HFFc6 (cell line): ENCODE measurements at regions not wholly inside any gene's neighbourhood (a gene's known extent, or its start where the extent isn't known, plus 50 kb on each side); places are given as distances from the start of the nearest gene placed in this dataset.
A peak's percentile ranks its signal among the peaks of the same experiment; 100 is the strongest.

Experiments
- DNase-seq: peaks from one replicate; pipeline ENCODE4 v3.0.0-alpha.2; 2018
- H3K27ac Mint-ChIP-seq: 2 replicates; pipeline ENCODE4 v1.8.0; 2020; ENCODE audit warnings: mild to moderate bottlenecking, mixed read lengths
- H3K27me3 Mint-ChIP-seq: 2 replicates; pipeline ENCODE4 v1.8.0; 2021; ENCODE audit warnings: mild to moderate bottlenecking, moderate library complexity, mixed read lengths; ENCODE audit not compliant: insufficient read depth
- H3K36me3 Mint-ChIP-seq: 2 replicates; pipeline ENCODE4 v1.8.0; 2021; ENCODE audit warnings: low read depth, mixed read lengths
- H3K4me1 Mint-ChIP-seq: 2 replicates; pipeline ENCODE4 v1.8.0; 2020; ENCODE audit warnings: low read depth, mixed read lengths
- H3K4me3 Mint-ChIP-seq: 2 replicates; pipeline ENCODE4 v1.8.0; 2020; ENCODE audit warnings: mild to moderate bottlenecking, moderate library complexity, mixed read lengths
- H3K9me3 Mint-ChIP-seq: 2 replicates; pipeline ENCODE4 v1.8.0; 2020; ENCODE audit warnings: mild to moderate bottlenecking, mixed read lengths
- TF ChIP-seq, protein P1 (sequence below): fragments of 200-600 bp; sonication (generic); IDR thresholded peaks from 2 replicates; pipeline ENCODE4 v1.5.0; 2021; ENCODE audit warnings: antibody characterized with exemption, mild to moderate bottlenecking

DNA sequence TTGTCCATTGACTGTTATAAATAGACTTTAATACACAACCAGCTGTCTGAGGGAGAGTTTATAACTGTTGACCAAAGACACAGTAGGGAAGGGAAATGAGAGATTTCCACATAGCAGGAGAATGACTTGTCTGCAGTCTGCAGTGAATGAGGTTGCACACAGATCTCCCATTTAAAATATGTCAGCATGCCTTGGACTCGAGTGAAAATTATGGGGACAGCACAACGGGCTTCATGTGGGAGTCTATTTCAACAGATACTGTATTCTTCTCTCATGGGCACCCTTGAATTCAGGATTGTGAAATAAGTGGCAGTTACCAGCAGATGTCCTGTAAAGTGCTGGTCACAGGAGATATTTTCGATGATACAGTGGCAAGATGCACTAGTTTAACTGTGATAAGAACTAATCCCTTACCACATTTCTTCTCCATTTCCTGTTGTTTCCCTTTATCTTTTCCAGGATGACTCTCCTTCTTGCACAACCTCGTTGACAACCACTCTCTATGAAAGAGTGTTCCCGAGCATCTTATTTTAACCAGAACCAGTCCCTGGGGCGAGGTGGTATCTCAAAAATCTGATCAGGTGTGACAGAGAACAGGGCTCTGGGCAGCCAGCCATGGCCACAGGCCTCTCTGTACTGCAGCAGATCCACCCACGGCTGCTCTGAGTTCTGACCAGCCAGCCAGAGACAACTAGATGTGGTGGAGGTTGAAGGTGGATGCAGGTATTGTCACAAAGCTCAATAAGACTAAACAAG lies 51.5 kb upstream of the MAP3K1 start:
- TF ChIP-seq, protein P1, sequence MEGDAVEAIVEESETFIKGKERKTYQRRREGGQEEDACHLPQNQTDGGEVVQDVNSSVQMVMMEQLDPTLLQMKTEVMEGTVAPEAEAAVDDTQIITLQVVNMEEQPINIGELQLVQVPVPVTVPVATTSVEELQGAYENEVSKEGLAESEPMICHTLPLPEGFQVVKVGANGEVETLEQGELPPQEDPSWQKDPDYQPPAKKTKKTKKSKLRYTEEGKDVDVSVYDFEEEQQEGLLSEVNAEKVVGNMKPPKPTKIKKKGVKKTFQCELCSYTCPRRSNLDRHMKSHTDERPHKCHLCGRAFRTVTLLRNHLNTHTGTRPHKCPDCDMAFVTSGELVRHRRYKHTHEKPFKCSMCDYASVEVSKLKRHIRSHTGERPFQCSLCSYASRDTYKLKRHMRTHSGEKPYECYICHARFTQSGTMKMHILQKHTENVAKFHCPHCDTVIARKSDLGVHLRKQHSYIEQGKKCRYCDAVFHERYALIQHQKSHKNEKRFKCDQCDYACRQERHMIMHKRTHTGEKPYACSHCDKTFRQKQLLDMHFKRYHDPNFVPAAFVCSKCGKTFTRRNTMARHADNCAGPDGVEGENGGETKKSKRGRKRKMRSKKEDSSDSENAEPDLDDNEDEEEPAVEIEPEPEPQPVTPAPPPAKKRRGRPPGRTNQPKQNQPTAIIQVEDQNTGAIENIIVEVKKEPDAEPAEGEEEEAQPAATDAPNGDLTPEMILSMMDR: no peak
- peak; percentile 13 for DNase-seq
- no peaks in the 10 kb centered on the region for H3K36me3 Mint-ChIP-seq
- H3K9me3 Mint-ChIP-seq: no peaks in the 10 kb centered on the region
- no peak overlapping the region for H3K27ac Mint-ChIP-seq
- H3K4me3 Mint-ChIP-seq: no peak overlapping the region
- peaks cover 8% of the 10 kb centered on the region; the same call in 1 of the 2 replicates for H3K4me1 Mint-ChIP-seq
- H3K27me3 Mint-ChIP-seq: peaks cover 20% of the 10 kb centered on the region

DNA sequence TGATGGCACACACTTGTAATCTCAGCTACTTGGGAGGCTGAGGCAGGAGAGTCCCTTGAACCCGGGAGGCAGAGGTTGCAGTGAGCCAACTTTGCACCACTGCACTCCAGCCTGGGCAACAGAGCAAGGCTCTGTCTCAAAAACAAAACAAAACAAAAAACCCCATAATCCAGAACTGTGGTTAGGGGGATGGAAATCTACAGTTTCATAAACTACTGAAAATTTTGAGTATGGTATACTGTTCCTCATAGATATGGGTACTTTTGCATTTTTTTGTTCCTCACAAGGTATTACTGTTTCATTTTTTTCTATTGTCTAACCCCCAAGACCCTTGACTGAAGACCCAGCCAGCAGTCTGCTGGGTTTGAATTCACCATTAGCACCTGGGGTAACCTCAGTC lies 52.2 kb upstream of the MAP3K1 start:
- Mint-ChIP-seq H3K27ac (no peak overlapping the region), H3K36me3 (no peaks in the 10 kb centered on the region), H3K27me3 (peaks cover 18% of the 10 kb centered on the region), H3K9me3 (no peaks in the 10 kb centered on the region), H3K4me3 (no peak overlapping the region), H3K4me1 (peaks cover 8% of the 10 kb centered on the region; the same call in 1 of the 2 replicates)
- no peak for DNase-seq
- TF ChIP-seq, protein P1: no peak

DNA sequence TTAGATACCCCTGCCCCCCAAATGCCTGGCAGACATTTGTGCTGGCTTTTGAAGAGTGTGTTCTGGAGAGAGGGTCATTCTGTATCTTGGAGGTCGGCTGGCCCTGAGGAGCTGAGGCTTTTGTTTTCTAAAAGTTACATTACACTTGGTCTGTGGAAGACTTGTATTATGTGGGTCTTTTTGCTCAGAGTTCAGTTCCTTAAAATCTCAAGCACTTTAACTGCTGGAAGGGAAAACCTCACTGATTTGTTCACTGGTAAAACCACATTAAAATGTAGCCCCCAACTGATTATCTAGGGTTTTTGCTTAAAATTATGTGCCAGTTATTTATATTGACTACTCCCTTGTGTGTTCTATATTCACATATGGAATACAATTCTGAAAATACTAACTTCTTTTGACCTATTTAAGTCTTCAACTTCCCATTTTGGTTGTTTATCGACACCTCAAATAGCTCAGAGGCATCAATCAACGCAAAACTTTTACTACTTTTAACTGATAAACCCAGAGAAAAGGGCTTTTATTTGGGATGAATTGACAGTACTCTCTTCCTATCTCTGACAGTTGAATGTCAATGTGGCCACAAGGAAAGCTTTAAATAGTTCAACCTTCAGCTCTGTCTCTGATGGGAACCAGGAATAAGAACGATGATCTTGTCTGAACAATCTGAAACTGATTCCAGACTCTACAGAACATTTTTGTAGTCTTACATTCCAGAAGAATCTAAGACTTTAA lies 54.0 kb upstream of the MAP3K1 start:
- Mint-ChIP-seq H3K4me1 (peaks cover 16% of the 10 kb centered on the region), H3K27ac (no peak overlapping the region), H3K27me3 (peaks cover 10% of the 10 kb centered on the region), H3K4me3 (no peak overlapping the region), H3K36me3 (no peaks in the 10 kb centered on the region), H3K9me3 (no peaks in the 10 kb centered on the region)
- TF ChIP-seq, protein P1: no peak
- no peak for DNase-seq

DNA sequence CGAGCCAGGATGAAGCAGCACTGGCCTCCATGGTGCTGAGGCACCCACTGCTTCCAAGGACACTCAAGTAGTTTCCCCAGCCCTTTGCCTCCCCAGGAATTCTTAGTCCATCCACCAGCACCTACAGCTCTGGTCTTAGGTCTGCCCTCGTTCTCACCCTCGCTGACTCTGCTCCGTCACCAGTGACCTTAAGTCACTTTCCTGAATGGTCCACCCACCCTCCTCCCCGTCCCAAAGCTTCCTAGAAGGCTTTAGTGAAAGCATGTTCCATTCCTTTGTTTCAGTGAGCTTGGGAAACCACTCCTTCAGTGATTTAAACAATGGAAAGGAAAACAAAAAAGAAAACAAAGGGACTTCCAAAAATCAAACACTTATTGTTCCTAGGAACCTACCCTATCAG lies 54.6 kb upstream of the MAP3K1 start:
- Mint-ChIP-seq H3K4me3 (no peak overlapping the region), H3K9me3 (no peaks in the 10 kb centered on the region), H3K27me3 (peaks cover 9% of the 10 kb centered on the region), H3K27ac (no peak overlapping the region), H3K36me3 (no peaks in the 10 kb centered on the region), H3K4me1 (peaks cover 16% of the 10 kb centered on the region)
- no peak for DNase-seq
- TF ChIP-seq, protein P1: no peak

DNA sequence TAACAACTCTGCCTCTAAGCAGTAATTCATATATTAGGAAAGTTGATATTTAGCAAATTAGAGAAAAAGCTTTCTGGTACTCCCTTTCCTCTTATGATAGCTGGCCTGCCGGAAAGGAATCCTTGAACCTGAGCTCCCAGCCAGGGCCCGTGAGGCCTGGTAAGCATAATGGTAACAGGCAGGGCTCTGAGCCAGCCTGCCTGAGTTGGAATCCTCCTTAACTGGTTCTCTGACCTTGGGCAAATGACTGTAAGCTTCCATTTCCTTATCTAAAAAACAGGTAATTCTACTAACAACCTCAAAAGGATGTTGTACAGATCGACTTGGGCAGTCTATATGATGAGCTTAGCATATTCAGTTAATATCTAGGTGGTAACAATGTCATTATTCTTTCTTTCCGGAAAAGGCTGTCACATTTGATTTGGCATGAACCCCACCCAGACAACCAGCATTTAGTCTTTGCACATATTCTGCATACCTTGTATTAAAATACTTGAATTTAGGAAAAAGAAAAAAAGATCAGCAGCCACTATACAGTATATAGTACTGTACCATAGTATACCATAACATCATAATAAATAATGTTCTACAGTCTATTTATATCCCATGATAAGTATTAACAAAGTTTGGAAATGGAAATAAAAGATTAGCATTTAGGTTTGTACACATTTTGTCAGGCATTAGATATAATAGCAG lies 55.7 kb upstream of the MAP3K1 start:
- H3K4me1 Mint-ChIP-seq: peaks cover 16% of the 10 kb centered on the region
- no peak for DNase-seq
- no peaks in the 10 kb centered on the region for H3K36me3 Mint-ChIP-seq
- H3K9me3 Mint-ChIP-seq: no peaks in the 10 kb centered on the region
- TF ChIP-seq, protein P1: no peak
- H3K27ac Mint-ChIP-seq: no peak overlapping the region
- H3K4me3 Mint-ChIP-seq: no peak overlapping the region
- H3K27me3 Mint-ChIP-seq: peaks cover 9% of the 10 kb centered on the region
